ENCODE measurements at regions not wholly inside any gene's neighbourhood (a gene's known extent, or its start where the extent isn't known, plus 50 kb on each side); places are given as distances from the start of the nearest gene placed in this dataset.

- Histone ChIP-seq H3K27ac (ENCODE audit: low read depth in 1 of 2, low read length in 2 of 2) (no peak overlapping the region), H3K36me3 (ENCODE audit: control insufficient read depth in 4 of 4, insufficient read depth in 3 of 4, low read depth in 1 of 4, low read length in 3 of 4) (no peaks in the 10 kb centered on the region), H3K27me3 (ENCODE audit: control insufficient read depth in 4 of 4, insufficient read depth in 4 of 4, low read length in 3 of 4) (no peaks in the 10 kb centered on the region), H3K4me3 (ENCODE audit: low read depth in 1 of 3, low read length in 3 of 3) (no peak overlapping the region), H3K9me3 (ENCODE audit: control insufficient read depth in 4 of 4, low read length in 3 of 4) (no peaks in the 10 kb centered on the region), H3K9ac (ENCODE audit: low read depth in 1 of 2, low read length in 2 of 2) (no peak overlapping the region), H3K4me1 (ENCODE audit: control insufficient read depth in 4 of 4, insufficient read depth in 4 of 4, low read length in 3 of 4) (no peaks in the 10 kb centered on the region)
- WGBS, result 82% methylated on average over 8 of the region's 8 CpGs
- TF ChIP-seq FOXA2 (IDR thresholded peaks at IDR 0.05) (no peak), ATF3 (IDR thresholded peaks at IDR 0.05) (no peak), GABPA (IDR thresholded peaks at IDR 0.05 in 1 of 2, conservative IDR thresholded peaks at IDR 0.05 in 1 of 2) (no peak), EGR1 (IDR thresholded peaks at IDR 0.05; ENCODE audit: low read depth in 2 of 2) (no peak), RXRA (IDR thresholded peaks at IDR 0.05) (no peak), TAF1 (conservative IDR thresholded peaks at IDR 0.05) (no peak), CTCF (IDR thresholded peaks at IDR 0.05; ENCODE audit: low read depth, low read length, missing input control) (no peak), FOXA1 (IDR thresholded peaks at IDR 0.05) (no peak), SP1 (IDR thresholded peaks at IDR 0.05) (no peak), NR2F2 (IDR thresholded peaks at IDR 0.05) (no peak), YY1 (IDR thresholded peaks at IDR 0.05) (no peak), HNF4A (conservative IDR thresholded peaks at IDR 0.05) (no peak), JUND (IDR thresholded peaks at IDR 0.05) (no peak)
- TF ChIP-seq, protein P1, sequence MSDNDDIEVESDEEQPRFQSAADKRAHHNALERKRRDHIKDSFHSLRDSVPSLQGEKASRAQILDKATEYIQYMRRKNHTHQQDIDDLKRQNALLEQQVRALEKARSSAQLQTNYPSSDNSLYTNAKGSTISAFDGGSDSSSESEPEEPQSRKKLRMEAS (IDR thresholded peaks at IDR 0.05), result no peak
- TF ChIP-seq, protein P2, sequence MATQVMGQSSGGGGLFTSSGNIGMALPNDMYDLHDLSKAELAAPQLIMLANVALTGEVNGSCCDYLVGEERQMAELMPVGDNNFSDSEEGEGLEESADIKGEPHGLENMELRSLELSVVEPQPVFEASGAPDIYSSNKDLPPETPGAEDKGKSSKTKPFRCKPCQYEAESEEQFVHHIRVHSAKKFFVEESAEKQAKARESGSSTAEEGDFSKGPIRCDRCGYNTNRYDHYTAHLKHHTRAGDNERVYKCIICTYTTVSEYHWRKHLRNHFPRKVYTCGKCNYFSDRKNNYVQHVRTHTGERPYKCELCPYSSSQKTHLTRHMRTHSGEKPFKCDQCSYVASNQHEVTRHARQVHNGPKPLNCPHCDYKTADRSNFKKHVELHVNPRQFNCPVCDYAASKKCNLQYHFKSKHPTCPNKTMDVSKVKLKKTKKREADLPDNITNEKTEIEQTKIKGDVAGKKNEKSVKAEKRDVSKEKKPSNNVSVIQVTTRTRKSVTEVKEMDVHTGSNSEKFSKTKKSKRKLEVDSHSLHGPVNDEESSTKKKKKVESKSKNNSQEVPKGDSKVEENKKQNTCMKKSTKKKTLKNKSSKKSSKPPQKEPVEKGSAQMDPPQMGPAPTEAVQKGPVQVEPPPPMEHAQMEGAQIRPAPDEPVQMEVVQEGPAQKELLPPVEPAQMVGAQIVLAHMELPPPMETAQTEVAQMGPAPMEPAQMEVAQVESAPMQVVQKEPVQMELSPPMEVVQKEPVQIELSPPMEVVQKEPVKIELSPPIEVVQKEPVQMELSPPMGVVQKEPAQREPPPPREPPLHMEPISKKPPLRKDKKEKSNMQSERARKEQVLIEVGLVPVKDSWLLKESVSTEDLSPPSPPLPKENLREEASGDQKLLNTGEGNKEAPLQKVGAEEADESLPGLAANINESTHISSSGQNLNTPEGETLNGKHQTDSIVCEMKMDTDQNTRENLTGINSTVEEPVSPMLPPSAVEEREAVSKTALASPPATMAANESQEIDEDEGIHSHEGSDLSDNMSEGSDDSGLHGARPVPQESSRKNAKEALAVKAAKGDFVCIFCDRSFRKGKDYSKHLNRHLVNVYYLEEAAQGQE (IDR thresholded peaks at IDR 0.05), result no peak
- no peak for DNase-seq (ENCODE audit: low spot score)
Observed at GRCh38 chr2:19207452-19207851, 151.0 kb downstream of the OSR1 start.

DNA sequence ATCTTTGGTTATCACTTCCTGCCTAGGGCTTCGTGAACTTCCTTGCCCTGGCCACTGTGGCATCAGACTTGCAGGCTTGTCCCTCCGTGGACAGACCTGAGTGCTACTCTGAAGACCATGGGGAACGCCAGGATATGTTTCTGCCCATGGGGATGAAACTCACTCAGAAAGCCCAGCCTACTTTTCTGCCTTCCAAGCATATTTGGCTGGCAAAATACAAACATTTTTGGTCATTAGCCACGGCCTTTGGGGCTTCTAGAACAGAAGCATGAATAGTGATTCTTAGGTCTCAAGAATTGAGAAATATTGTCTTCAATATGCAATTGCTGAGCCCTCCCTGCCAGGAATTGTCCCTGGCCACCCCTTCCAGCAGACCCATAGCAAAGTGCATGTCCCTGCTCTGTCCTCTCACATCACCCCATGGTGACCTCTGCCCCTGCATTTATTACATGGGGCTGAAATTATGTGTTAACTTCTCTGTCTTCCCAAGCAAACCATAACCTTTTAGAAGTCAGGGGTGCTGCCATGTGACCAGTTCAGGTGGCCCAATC, 152.4 kb downstream of the OSR1 start:
- 86% methylated on average over 4 of the region's 4 CpGs for WGBS
- DNase-seq (ENCODE audit: low spot score), result no peak

More for the DNA sequence above, 152.4 kb downstream of the OSR1 start:
- TF ChIP-seq, protein P1 (IDR thresholded peaks at IDR 0.05), result no peak
- no peak for TF ChIP-seq EGR1 (IDR thresholded peaks at IDR 0.05; ENCODE audit: low read depth in 2 of 2)
- no peak for TF ChIP-seq RAD21 (IDR thresholded peaks at IDR 0.05)
- TF ChIP-seq HNF4A (conservative IDR thresholded peaks at IDR 0.05), result no peak
- no peak for TF ChIP-seq CTCF (IDR thresholded peaks at IDR 0.05; ENCODE audit: low read depth, low read length, missing input control)
- no peak for TF ChIP-seq GABPA (IDR thresholded peaks at IDR 0.05 in 1 of 2, conservative IDR thresholded peaks at IDR 0.05 in 1 of 2)
- TF ChIP-seq TAF1 (conservative IDR thresholded peaks at IDR 0.05), result no peak
- TF ChIP-seq FOXA2 (IDR thresholded peaks at IDR 0.05), result no peak
- TF ChIP-seq RXRA (IDR thresholded peaks at IDR 0.05), result no peak
- TF ChIP-seq, protein P2 (IDR thresholded peaks at IDR 0.05), result no peak
- TF ChIP-seq ATF3 (IDR thresholded peaks at IDR 0.05), result no peak
- TF ChIP-seq FOXA1 (IDR thresholded peaks at IDR 0.05), result no peak
- no peak for TF ChIP-seq NR2F2 (IDR thresholded peaks at IDR 0.05)
- Histone ChIP-seq H3K27ac (ENCODE audit: low read depth in 1 of 2, low read length in 2 of 2) (no peak overlapping the region), H3K36me3 (ENCODE audit: control insufficient read depth in 4 of 4, insufficient read depth in 3 of 4, low read depth in 1 of 4, low read length in 3 of 4) (no peaks in the 10 kb centered on the region), H3K4me3 (ENCODE audit: low read depth in 1 of 3, low read length in 3 of 3) (no peak overlapping the region), H3K9me3 (ENCODE audit: control insufficient read depth in 4 of 4, low read length in 3 of 4) (no peaks in the 10 kb centered on the region), H3K4me1 (ENCODE audit: control insufficient read depth in 4 of 4, insufficient read depth in 4 of 4, low read length in 3 of 4) (no peaks in the 10 kb centered on the region), H3K27me3 (ENCODE audit: control insufficient read depth in 4 of 4, insufficient read depth in 4 of 4, low read length in 3 of 4) (no peaks in the 10 kb centered on the region), H3K9ac (ENCODE audit: low read depth in 1 of 2, low read length in 2 of 2) (no peak overlapping the region)

Data from liver (tissue), 8 donors.